Thyroid gland (tissue), 4 donors: ENCODE measurements at regions not wholly inside any gene's neighbourhood (a gene's known extent, or its start where the extent isn't known, plus 50 kb on each side); places are given as distances from the start of the nearest gene placed in this dataset.

ENCODE experiments used
- POLR2A ChIP-seq, 2 donors: fragments of 450-650 bp; IDR thresholded peaks; one replicate each; pipeline ENCODE4 v1.6.1; 2017; ENCODE audit warnings: antibody characterized with exemption in 2 of 2, mild to moderate bottlenecking in 2 of 2, moderate library complexity in 1 of 2
- TF ChIP-seq, protein P1 (sequence below), 6 experiments: fragments of 200-600 bp in 3 of 6; fragments of 450-650 bp in 3 of 6; sonication (generic) in 3 of 6; IDR thresholded peaks; one replicate each; pipeline ENCODE4 v1.5.1; 2016 to 2019; ENCODE audit warnings: antibody characterized with exemption in 6 of 6, mild to moderate bottlenecking in 2 of 6, inconsistent platforms in 1 of 6, moderate library complexity in 1 of 6

DNA sequence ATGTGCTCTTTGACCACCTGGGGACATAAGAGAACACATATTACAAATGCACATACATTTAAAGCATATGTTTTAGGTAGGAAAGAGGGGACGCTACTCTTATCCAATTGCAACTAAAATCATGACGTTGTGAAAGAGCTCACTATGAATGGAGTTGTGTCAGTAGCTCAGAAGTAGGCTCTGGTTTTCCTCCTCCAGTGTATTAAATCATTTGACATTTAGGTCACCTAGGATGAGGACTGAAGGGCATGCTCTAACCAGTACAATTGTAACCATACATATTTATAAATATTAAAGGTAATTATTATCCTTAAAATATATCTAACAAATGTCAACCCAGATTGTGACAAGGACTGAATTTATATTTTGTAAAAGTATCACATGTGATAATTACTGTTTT is 389.0 kb downstream of the KLF12 start:
- no peak for TF ChIP-seq POLR2A (IDR thresholded peaks at IDR 0.05)
- TF ChIP-seq, protein P1, sequence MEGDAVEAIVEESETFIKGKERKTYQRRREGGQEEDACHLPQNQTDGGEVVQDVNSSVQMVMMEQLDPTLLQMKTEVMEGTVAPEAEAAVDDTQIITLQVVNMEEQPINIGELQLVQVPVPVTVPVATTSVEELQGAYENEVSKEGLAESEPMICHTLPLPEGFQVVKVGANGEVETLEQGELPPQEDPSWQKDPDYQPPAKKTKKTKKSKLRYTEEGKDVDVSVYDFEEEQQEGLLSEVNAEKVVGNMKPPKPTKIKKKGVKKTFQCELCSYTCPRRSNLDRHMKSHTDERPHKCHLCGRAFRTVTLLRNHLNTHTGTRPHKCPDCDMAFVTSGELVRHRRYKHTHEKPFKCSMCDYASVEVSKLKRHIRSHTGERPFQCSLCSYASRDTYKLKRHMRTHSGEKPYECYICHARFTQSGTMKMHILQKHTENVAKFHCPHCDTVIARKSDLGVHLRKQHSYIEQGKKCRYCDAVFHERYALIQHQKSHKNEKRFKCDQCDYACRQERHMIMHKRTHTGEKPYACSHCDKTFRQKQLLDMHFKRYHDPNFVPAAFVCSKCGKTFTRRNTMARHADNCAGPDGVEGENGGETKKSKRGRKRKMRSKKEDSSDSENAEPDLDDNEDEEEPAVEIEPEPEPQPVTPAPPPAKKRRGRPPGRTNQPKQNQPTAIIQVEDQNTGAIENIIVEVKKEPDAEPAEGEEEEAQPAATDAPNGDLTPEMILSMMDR (IDR thresholded peaks at IDR 0.05): no peak
